ENCODE measurements at regions not wholly inside any gene's neighbourhood (a gene's known extent, or its start where the extent isn't known, plus 50 kb on each side); places are given as distances from the start of the nearest gene placed in this dataset.

- H3K4me3 Mint-ChIP-seq = no peak overlapping the region
- Histone ChIP-seq H3K4me1 (ENCODE audit: control insufficient read depth, insufficient read depth, low read length) (no peaks in the 10 kb centered on the region), H3K27me3 (ENCODE audit: control insufficient read depth, insufficient read depth, low read length) (no peaks in the 10 kb centered on the region), H3K27ac (ENCODE audit: low read length) (no peak overlapping the region), H3K4me3 (ENCODE audit: low read length) (no peak overlapping the region), H3K36me3 (ENCODE audit: control insufficient read depth, insufficient read depth, low read length) (no peaks in the 10 kb centered on the region), H3K9me3 (ENCODE audit: control insufficient read depth, insufficient read depth, low read length) (no peaks in the 10 kb centered on the region)
- TF ChIP-seq CTCF (IDR thresholded peaks at IDR 0.05) = no peak
- intact Hi-C loops (cut with micrococcal nuclease) = no loop called here
- peaks cover 0 to 2% of the 10 kb centered on the region in 2 donors for H3K9me3 Mint-ChIP-seq
- no peaks in the 10 kb centered on the region for H3K4me1 Mint-ChIP-seq
- ATAC-seq (no peak), DNase-seq (no peak)
- H3K27me3 Mint-ChIP-seq (ENCODE audit: low read depth in 2 of 2) = peaks cover 0 to 3% of the 10 kb centered on the region in 2 donors
- no peak overlapping the region for H3K27ac Mint-ChIP-seq
- WGBS (ENCODE audit: insufficient coverage) = 88% methylated on average over 1 of the region's 1 CpG
- no peaks in the 10 kb centered on the region for H3K36me3 Mint-ChIP-seq
Measured at GRCh38 chr10:36341471-36341870, 699.4 kb upstream of the FZD8 start.

- DNase-seq (no peak), ATAC-seq (no peak)
- H3K4me1 ChIP-seq (ENCODE audit: control insufficient read depth, insufficient read depth, low read length) = no peaks in the 10 kb centered on the region
- no peak overlapping the region for H3K27ac ChIP-seq (ENCODE audit: low read length)
- no peaks in the 10 kb centered on the region for H3K36me3 ChIP-seq (ENCODE audit: control insufficient read depth, insufficient read depth, low read length)
- TF ChIP-seq CTCF (IDR thresholded peaks at IDR 0.05) = no peak
- intact Hi-C loops (cut with micrococcal nuclease) = no loop called here
- Mint-ChIP-seq H3K36me3 (no peaks in the 10 kb centered on the region), H3K27ac (no peak overlapping the region), H3K4me3 (no peak overlapping the region), H3K27me3 (ENCODE audit: low read depth in 2 of 2) (peaks cover 0 to 2% of the 10 kb centered on the region in 2 donors), H3K9me3 (no peaks in the 10 kb centered on the region), H3K4me1 (no peaks in the 10 kb centered on the region)
- no peaks in the 10 kb centered on the region for H3K9me3 ChIP-seq (ENCODE audit: control insufficient read depth, insufficient read depth, low read length)
- 40% methylated on average over 1 of the region's 2 CpGs for WGBS (ENCODE audit: insufficient coverage)
- H3K4me3 ChIP-seq (ENCODE audit: low read length) = no peak overlapping the region
- H3K27me3 ChIP-seq (ENCODE audit: control insufficient read depth, insufficient read depth, low read length) = no peaks in the 10 kb centered on the region
Measured at GRCh38 chr10:36336315-36336714, 694.2 kb upstream of the FZD8 start.

GRCh38 chr10:36333446-36333845 is 691.4 kb upstream of the FZD8 start:
- no peak for DNase-seq
- H3K4me3 Mint-ChIP-seq = no peak overlapping the region

More at GRCh38 chr10:36333446-36333845, 691.4 kb upstream of the FZD8 start:
- Mint-ChIP-seq H3K4me1 (no peaks in the 10 kb centered on the region), H3K27ac (no peak overlapping the region), H3K27me3 (ENCODE audit: low read depth in 2 of 2) (peaks cover 0 to 2% of the 10 kb centered on the region in 2 donors), H3K9me3 (peaks cover 0 to 3% of the 10 kb centered on the region in 2 donors), H3K36me3 (no peaks in the 10 kb centered on the region)
- H3K27me3 ChIP-seq (ENCODE audit: control insufficient read depth, insufficient read depth, low read length) = no peaks in the 10 kb centered on the region
- intact Hi-C loops (cut with micrococcal nuclease) = no loop called here
- no peak for ATAC-seq
- no peaks in the 10 kb centered on the region for H3K36me3 ChIP-seq (ENCODE audit: control insufficient read depth, insufficient read depth, low read length)
- no peak overlapping the region for H3K27ac ChIP-seq (ENCODE audit: low read length)
- H3K4me3 ChIP-seq (ENCODE audit: low read length) = no peak overlapping the region
- no peaks in the 10 kb centered on the region for H3K4me1 ChIP-seq (ENCODE audit: control insufficient read depth, insufficient read depth, low read length)
- 86% methylated on average over 1 of the region's 2 CpGs for WGBS (ENCODE audit: insufficient coverage)
- TF ChIP-seq CTCF (IDR thresholded peaks at IDR 0.05) = no peak
- H3K9me3 ChIP-seq (ENCODE audit: control insufficient read depth, insufficient read depth, low read length) = no peaks in the 10 kb centered on the region

All from natural killer cell (primary cell).